RCC 7860 (cell line): ENCODE measurements at regions not wholly inside any gene's neighbourhood (a gene's known extent, or its start where the extent isn't known, plus 50 kb on each side); places are given as distances from the start of the nearest gene placed in this dataset.
"Not testable (repeated sequence)": the region's sequence is repeated elsewhere in the genome, so short reads cannot be mapped to it uniquely, and the experiment has no call there.

Source experiments
- DNase-seq: peaks from one replicate; pipeline ENCODE4 v3.0.0-alpha.2; 2015; ENCODE audit warnings: low spot score
- FAIRE-seq: peaks from 2 replicates; lab custom pipeline; 2012; peaks lifted over from hg19 to GRCh38; lab: Jason Lieb, UNC

GRCh38 chr3:24683090-24683489 is 188.4 kb upstream of the THRB start:
- FAIRE-seq (no peak), DNase-seq (no peak)

- DNase-seq (peak; percentile 15), FAIRE-seq (peak; percentile 72)
Observed at GRCh38 chr3:24683633-24684384, 189.2 kb upstream of the THRB start.

- DNase-seq (no peak), FAIRE-seq (no peak)
Observed at GRCh38 chr3:24684506-24685023, 189.9 kb upstream of the THRB start.

GRCh38 chr3:24686808-24687207 is 192.2 kb upstream of the THRB start:
- DNase-seq: peak; percentile 9
- FAIRE-seq: peak; percentile 85

- no peak for DNase-seq
- FAIRE-seq: no peak
Observed at GRCh38 chr3:24687671-24688070, 193.0 kb upstream of the THRB start.

- FAIRE-seq (no peak), DNase-seq (no peak)
Observed at GRCh38 chr3:24688446-24689148, 193.9 kb upstream of the THRB start.

GRCh38 chr3:24689353-24689752 is 194.7 kb upstream of the THRB start:
- no peak for DNase-seq
- FAIRE-seq: no peak

GRCh38 chr3:24690777-24691176 is 196.1 kb upstream of the THRB start:
- no peak for FAIRE-seq

GRCh38 chr3:24699078-24699477 is 204.4 kb upstream of the THRB start:
- FAIRE-seq, DNase-seq: not testable (repeated sequence)

More at GRCh38 chr3:24690777-24691176, 196.1 kb upstream of the THRB start:
- DNase-seq: no peak

- FAIRE-seq (peak; percentile 67), DNase-seq (peak; percentile 12)
Observed at GRCh38 chr3:24704496-24704895, 209.8 kb upstream of the THRB start.

GRCh38 chr3:24707936-24708335 is 213.3 kb upstream of the THRB start:
- no peak for FAIRE-seq
- no peak for DNase-seq

- FAIRE-seq: no peak
- DNase-seq: no peak
Observed at GRCh38 chr3:24709956-24710355, 215.3 kb upstream of the THRB start.

- no peak for FAIRE-seq
Observed at GRCh38 chr3:24713516-24713915, 218.9 kb upstream of the THRB start.

GRCh38 chr3:24714436-24714835 is 219.8 kb upstream of the THRB start:
- DNase-seq (no peak), FAIRE-seq (no peak)

More at GRCh38 chr3:24713516-24713915, 218.9 kb upstream of the THRB start:
- DNase-seq: no peak

- FAIRE-seq (no peak), DNase-seq (no peak)
Observed at GRCh38 chr3:24715171-24715792, 220.6 kb upstream of the THRB start.

- no peak for FAIRE-seq
- DNase-seq: no peak
Observed at GRCh38 chr3:24722087-24722486, 227.4 kb upstream of the THRB start.

GRCh38 chr3:24725514-24726255 is 231.0 kb upstream of the THRB start:
- no peak for FAIRE-seq

GRCh38 chr3:24726423-24726822 is 231.8 kb upstream of the THRB start:
- FAIRE-seq: no peak

More at GRCh38 chr3:24725514-24726255, 231.0 kb upstream of the THRB start:
- no peak for DNase-seq

GRCh38 chr3:24730173-24730572 is 235.5 kb upstream of the THRB start:
- FAIRE-seq (no peak), DNase-seq (no peak)

More at GRCh38 chr3:24726423-24726822, 231.8 kb upstream of the THRB start:
- DNase-seq: no peak

GRCh38 chr3:24734019-24734418 is 239.4 kb upstream of the THRB start:
- DNase-seq: no peak
- FAIRE-seq: no peak

- FAIRE-seq: no peak
Observed at GRCh38 chr3:24736701-24737100, 242.1 kb upstream of the THRB start.

More at GRCh38 chr3:24736701-24737100, 242.1 kb upstream of the THRB start:
- no peak for DNase-seq
